Heart right ventricle (tissue), 16 donors: ENCODE measurements at regions not wholly inside any gene's neighbourhood (a gene's known extent, or its start where the extent isn't known, plus 50 kb on each side); places are given as distances from the start of the nearest gene placed in this dataset.
"Not testable (repeated sequence)": the region's sequence is repeated elsewhere in the genome, so short reads cannot be mapped to it uniquely, and the experiment has no call there.

Experiments used
- ATAC-seq, 8 donors: fragments of 200-7000 bp; cut with Tn5 transposase; one replicate each; pipeline ENCODE4 v1.9.1; 2020; ENCODE audit warnings: mild to moderate bottlenecking in 8 of 8, moderate library complexity in 8 of 8, moderate number of reproducible peaks in 1 of 8
- DNase-seq, 2 donors: peaks; one replicate each; pipeline ENCODE4 v3.0.0-alpha.2; 2020
- H3K27ac ChIP-seq, 10 donors: fragments of 200-600 bp; sonication (generic) in 2 of 10; one replicate each; pipeline versions ENCODE4 v1.5.0 to v1.8.0; 2020 to 2022; ENCODE audit warnings: mild to moderate bottlenecking in 3 of 10
- H3K27me3 ChIP-seq, 7 donors: fragments of 200-600 bp; one replicate each; pipeline ENCODE4 v1.8.0; 2021 to 2022; ENCODE audit warnings: mild to moderate bottlenecking in 2 of 7
- H3K36me3 ChIP-seq, 9 donors: fragments of 200-600 bp; sonication (generic) in 1 of 9; one replicate each; pipeline versions ENCODE4 v1.5.0 to v1.8.0; 2020 to 2022; ENCODE audit warnings: mild to moderate bottlenecking in 2 of 9
- H3K4me1 ChIP-seq, 9 donors: fragments of 200-600 bp; sonication (generic) in 1 of 9; one replicate each; pipeline versions ENCODE4 v1.5.0 to v1.8.0; 2020 to 2022; ENCODE audit warnings: mild to moderate bottlenecking in 4 of 9
- H3K4me3 ChIP-seq, 10 donors: fragments of 200-600 bp; sonication (generic) in 2 of 10; one replicate each; pipeline versions ENCODE4 v1.5.0 to v1.8.0; 2020 to 2022; ENCODE audit warnings: mild to moderate bottlenecking in 7 of 10, moderate library complexity in 2 of 10
- H3K9me3 ChIP-seq, 11 donors: fragments of 200-600 bp in 10 of 11; sonication (generic) in 2 of 11; one replicate each; pipeline versions ENCODE4 v1.5.0 to v1.8.0; 2013 to 2022; ENCODE audit warnings: mild to moderate bottlenecking in 2 of 11, control low read depth in 1 of 11, moderate library complexity in 1 of 11
- CTCF ChIP-seq, 9 donors: fragments of 200-600 bp; sonication (generic) in 2 of 9; IDR thresholded peaks; one replicate each; pipeline versions ENCODE4 v1.5.0 to v1.8.0; 2021 to 2022; ENCODE audit warnings: antibody characterized with exemption in 9 of 9, mild to moderate bottlenecking in 5 of 9, moderate library complexity in 1 of 9
- WGBS, 2 donors: extraction: QIAGEN DNeasy Blood & Tissue Kit; methylation state at CpG; one replicate each; pipeline ENCODE4 v1.1.7; 2013; ENCODE audit warnings: inconsistent platforms in 1 of 2; 5-methylcytosine and 5-hydroxymethylcytosine counted together
- intact Hi-C, 10 donors: fragments of 100-400 bp; cut with DNase I; formaldehyde crosslinking; loops; one replicate each; pipeline versions ENCODE4 v1.11.1 to v1.14.2; 2022
- donor health status: Arrhythmogenic right ventricular cardiomyopathy.
- donor health status: ischemic (EF 13 %, LVEDD 7.1; RV severe dilation, severe dysfunction).
- donor health status: healthy with polysubstance abuse.
- donor health status: DM: no; HTN: yes; CAD: no.
- donor health status: DM: no; HTN: no; CAD: no.
- donor health status: ischemic (EF 25% LVEDD 6.9; RV normal size, moderate dysfunction).
- donor health status: ischemic (EF 25% LVEDD 5.7; RV mildly dilated, moderate dysfunction).
- donor health status: healthy.
- donor health status: DM: yes; HTN: yes; CAD: no.
- donor health status: Ischemic cardiomyopathy.
- donor health status: ischemic (EF 35%, LVEDD 5.7; RV mildly dilated, moderate dysfunction).
- donor health status: nonischemic (EF 11% LVEDD 7.7; RV severe dilation, severe dysfunction).
- donor health status: DM: yes; HTN: yes; CAD: no.
- donor health status: PGD.
- donor health status: ischemic (EF 29% LVEDD 5.4; RV normal size, mild dysfunction).
- donor health status: nonischemic (EF 23%, LVEDD 6.1; RV moderate dilation, normal function).

- peaks cover 0 to 30% (median 0%) of the 10 kb centered on the region in 9 donors for H3K4me1 ChIP-seq
- TF ChIP-seq CTCF (IDR thresholded peaks at IDR 0.05) = no peak
- 50 to 55% methylated on average over 1 of the region's 1 CpG for WGBS, 2 donors
- no peak overlapping the region for H3K4me3 ChIP-seq
- ATAC-seq = no peak
- intact Hi-C loops = no loop called here
- no peak for DNase-seq
- H3K27ac ChIP-seq = no peak overlapping the region
- H3K9me3 ChIP-seq = peaks cover 0 to 18% (median 0%) of the 10 kb centered on the region in 11 donors
- no peaks in the 10 kb centered on the region for H3K27me3 ChIP-seq
- no peaks in the 10 kb centered on the region for H3K36me3 ChIP-seq
Observed at GRCh38 chr5:163917747-163918146, 412.3 kb downstream of the MAT2B start.

GRCh38 chr5:163934990-163935389 lies 429.6 kb downstream of the MAT2B start:
- H3K27ac ChIP-seq, DNase-seq, intact Hi-C loops, H3K4me3 ChIP-seq, H3K27me3 ChIP-seq, H3K36me3 ChIP-seq, ATAC-seq, H3K4me1 ChIP-seq: not testable (repeated sequence)
- peaks cover 0 to 21% (median 0%) of the 10 kb centered on the region in 11 donors for H3K9me3 ChIP-seq
- 76 to 79% methylated on average over 1 of the region's 1 CpG for WGBS, 2 donors

- no peak overlapping the region for H3K4me3 ChIP-seq
- TF ChIP-seq CTCF (IDR thresholded peaks at IDR 0.05) = no peak
- no peaks in the 10 kb centered on the region for H3K36me3 ChIP-seq
- no peak overlapping the region for H3K27ac ChIP-seq
- H3K27me3 ChIP-seq = no peaks in the 10 kb centered on the region
- no peak for ATAC-seq
- no peaks in the 10 kb centered on the region for H3K4me1 ChIP-seq
- intact Hi-C loops = no loop called here
- H3K9me3 ChIP-seq = peaks cover 0 to 11% (median 0%) of the 10 kb centered on the region in 11 donors
- no peak for DNase-seq
- 85% methylated on average over 1 of the region's 1 CpG for WGBS, 2 donors
Observed at GRCh38 chr5:163938595-163938994, 433.2 kb downstream of the MAT2B start.

- no peaks in the 10 kb centered on the region for H3K36me3 ChIP-seq
- DNase-seq = no peak
- WGBS, 2 donors = 51 to 56% methylated on average over 4 of the region's 4 CpGs
- H3K27ac ChIP-seq = no peak overlapping the region
- H3K9me3 ChIP-seq = no peaks in the 10 kb centered on the region
- H3K27me3 ChIP-seq = no peaks in the 10 kb centered on the region
- intact Hi-C loops = no loop called here
- no peak for ATAC-seq
- no peak overlapping the region for H3K4me3 ChIP-seq
- TF ChIP-seq CTCF (IDR thresholded peaks at IDR 0.05) = no peak
- no peaks in the 10 kb centered on the region for H3K4me1 ChIP-seq
Observed at GRCh38 chr5:163941079-163941478, 435.7 kb downstream of the MAT2B start.

- intact Hi-C loops = no loop called here
- Histone ChIP-seq H3K4me3 (no peak overlapping the region), H3K36me3 (no peaks in the 10 kb centered on the region), H3K27me3 (no peaks in the 10 kb centered on the region), H3K4me1 (no peaks in the 10 kb centered on the region), H3K27ac (no peak overlapping the region), H3K9me3 (no peaks in the 10 kb centered on the region)
- no peak for TF ChIP-seq CTCF (IDR thresholded peaks at IDR 0.05)
- 79 to 80% methylated on average over 1 of the region's 1 CpG for WGBS, 2 donors
- DNase-seq (no peak), ATAC-seq (no peak)
Observed at GRCh38 chr5:163943546-163943945, 438.1 kb downstream of the MAT2B start.
